Kasumi-1 (cell line): ENCODE measurements at regions not wholly inside any gene's neighbourhood (a gene's known extent, or its start where the extent isn't known, plus 50 kb on each side); places are given as distances from the start of the nearest gene placed in this dataset.

Experiments used
- DNase-seq, 2 experiments: peaks; one replicate each; lab custom pipeline; 2025; lab: John Stamatoyannopoulos, UW

DNA sequence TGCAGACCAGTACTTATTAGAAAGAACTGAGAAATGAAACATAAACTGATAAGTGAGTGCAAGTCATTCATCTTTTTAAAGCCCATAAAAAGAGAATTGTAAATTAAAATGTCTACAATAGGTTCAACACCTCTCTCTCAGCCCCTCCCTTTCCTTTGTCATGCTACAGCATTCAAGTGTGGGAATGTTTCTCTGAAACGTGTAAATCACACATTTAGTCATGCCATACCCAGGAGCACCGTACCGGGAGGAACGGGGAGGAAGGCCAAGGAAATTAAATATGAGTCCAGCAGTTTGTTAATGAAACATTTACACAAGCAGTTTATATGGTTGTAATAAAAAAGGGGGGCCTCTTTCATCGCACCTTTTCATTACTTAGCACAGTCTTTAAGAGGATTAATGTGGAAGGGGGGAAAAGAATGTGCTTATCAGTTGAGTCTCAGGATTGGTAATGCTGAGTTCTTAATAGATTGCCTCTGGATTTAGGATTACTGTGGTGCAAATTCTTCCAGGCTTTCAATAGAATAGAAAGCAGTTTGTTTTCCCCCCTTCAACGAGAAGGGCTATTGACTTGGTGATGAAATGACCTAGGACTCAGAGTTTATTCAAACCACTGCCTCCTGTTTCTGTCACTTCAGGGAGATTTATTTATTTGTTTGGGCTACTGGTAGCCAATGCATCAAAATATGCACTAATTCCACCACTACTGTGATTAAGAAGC lies 176.0 kb upstream of the ZNF608 start:
- no peak for DNase-seq

DNA sequence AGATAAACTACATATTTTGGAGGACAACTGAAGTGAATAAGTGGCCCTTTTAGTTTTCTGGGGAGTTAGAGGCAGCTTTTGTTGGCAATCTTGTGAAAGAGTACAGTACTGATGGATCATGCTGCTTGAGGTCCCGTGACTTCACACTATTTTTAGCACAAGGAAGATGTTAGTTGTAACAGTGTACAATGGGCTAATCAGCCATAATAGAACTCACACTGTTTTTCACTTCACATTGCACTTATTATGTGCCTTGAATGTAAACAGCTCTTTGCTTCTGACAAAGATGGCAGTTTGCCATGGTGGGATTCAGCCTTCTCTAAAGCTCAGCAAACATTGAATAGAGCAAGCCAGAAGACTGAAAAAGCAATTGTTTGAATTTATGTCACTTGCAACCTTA lies 176.7 kb upstream of the ZNF608 start:
- DNase-seq = no peak

DNA sequence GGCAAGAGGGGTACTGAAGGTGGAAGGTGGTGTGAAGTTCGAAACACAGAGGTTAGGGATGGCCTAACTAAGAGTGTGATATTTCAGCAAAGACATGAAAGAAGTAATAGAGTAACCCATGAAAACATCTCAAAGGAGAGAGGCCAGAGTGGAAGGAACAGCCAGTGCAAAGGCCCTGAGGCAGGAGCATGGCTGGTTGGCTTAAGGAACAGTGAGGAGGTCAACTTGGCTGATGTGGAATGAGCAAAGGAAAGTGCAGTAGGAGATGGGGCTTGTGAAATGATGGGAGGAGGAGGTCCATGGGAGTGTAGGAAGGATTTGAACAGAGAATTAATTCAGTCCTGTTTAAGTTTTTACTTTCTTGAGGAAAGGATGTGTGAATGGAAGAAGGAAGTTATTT lies 178.3 kb upstream of the ZNF608 start:
- DNase-seq = no peak

DNA sequence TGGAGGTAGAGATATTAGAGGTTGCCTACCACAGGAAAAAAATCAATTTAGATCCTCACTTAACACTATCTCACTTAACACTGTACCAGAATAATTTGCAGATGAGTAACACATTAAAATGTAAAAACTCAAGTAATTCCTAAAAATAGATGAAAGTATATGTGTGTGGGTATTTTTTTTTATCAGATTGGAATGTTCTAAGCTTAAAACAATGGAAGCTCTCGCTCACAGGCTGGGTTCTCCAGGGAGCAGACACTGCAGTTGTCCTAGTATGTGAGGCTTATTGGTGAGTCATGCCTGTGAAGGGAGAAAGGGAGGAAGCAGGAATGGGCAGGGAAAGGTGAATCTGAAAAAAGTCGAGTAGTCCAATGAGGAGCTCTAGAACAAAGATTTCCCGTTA lies 181.3 kb upstream of the ZNF608 start:
- no peak for DNase-seq

DNA sequence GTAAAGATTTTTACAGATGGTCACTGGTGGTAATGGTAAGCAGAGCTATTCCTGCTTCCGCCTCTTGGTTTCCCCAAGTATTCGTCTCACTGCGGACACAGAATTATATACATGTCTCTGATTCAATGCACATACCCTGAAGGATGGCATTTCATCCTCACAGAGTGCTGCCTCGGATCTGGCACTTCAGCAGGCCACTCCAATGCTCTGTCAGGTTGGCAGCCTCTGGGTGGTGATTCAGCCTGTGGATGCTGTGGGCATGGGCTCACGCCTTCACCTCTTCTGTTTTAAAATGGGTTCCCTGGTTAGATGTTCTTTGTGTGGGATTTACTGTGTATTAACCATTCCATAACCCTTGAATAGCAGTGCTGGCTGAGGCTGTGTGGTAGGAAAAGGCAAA lies 182.6 kb upstream of the ZNF608 start:
- no peak for DNase-seq

DNA sequence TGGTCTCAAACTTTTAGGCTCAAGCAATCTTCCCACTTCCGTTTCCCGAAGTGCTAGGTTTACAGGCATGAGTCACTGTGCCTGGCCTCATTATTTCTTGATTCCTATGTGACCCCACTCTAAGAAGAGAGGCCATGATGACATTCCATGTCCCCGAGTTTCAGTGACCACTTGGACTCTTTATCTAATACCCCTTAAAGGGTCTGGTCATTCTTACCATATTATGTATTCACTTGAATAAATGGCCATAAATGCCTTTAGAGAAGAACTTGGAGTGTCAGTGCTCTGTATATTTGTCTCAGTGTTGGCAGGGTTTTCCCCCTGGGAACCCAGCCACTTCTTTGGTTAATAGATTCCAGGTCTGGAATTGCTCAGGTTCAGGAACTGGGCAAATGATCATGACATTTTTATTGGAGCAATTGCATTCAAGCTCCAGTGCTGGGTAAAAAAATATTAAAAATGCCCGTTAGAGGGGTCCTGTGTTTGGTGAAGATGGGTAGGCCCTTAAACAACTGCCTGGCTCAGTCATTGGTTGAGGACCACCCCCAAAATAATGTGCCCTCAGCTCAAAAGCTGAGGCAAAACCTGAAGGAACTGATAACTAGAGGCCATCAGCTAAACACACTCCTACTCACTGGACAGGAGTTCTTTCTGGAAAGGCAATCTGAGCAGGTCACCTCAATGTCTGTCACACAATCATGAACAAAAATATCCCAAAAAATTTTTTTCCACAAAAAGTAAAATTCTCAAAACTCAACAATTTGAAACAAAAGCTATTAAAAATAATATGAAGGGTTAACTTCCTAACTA lies 186.6 kb upstream of the ZNF608 start:
- no peak for DNase-seq

DNA sequence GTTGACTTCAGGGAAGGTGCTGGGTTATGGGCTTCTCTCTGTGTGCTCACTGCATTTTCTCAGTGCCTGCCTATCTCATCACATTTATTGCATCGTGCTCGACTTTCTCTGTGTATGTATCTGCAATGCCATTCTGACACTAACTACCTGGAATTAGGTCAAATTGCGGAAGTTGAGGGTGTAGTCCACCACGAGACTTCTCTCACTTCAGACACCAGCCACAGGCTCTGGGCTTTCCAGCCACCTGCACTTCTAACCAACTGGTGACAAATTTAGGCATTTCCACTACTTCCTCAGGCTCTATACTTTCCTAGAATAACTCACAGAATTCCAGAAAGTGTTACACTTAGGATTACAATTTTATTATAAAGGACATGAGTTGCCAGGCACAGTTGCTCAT lies 188.6 kb upstream of the ZNF608 start:
- no peak for DNase-seq

DNA sequence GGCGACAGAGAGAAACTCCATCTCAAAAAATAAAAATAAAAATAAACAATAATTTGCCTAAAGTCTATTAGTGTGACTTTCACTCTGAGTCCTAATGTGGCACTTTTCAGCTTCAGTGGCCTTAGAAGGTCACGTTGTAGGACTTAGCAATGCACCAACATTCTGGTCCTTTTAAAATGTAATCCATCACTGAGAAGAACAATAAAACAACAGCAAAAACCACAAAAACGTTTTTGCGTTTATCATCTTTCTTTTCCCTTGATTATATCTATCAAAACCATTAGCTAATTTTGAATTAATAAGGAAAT lies 190.1 kb upstream of the ZNF608 start:
- DNase-seq = no peak

DNA sequence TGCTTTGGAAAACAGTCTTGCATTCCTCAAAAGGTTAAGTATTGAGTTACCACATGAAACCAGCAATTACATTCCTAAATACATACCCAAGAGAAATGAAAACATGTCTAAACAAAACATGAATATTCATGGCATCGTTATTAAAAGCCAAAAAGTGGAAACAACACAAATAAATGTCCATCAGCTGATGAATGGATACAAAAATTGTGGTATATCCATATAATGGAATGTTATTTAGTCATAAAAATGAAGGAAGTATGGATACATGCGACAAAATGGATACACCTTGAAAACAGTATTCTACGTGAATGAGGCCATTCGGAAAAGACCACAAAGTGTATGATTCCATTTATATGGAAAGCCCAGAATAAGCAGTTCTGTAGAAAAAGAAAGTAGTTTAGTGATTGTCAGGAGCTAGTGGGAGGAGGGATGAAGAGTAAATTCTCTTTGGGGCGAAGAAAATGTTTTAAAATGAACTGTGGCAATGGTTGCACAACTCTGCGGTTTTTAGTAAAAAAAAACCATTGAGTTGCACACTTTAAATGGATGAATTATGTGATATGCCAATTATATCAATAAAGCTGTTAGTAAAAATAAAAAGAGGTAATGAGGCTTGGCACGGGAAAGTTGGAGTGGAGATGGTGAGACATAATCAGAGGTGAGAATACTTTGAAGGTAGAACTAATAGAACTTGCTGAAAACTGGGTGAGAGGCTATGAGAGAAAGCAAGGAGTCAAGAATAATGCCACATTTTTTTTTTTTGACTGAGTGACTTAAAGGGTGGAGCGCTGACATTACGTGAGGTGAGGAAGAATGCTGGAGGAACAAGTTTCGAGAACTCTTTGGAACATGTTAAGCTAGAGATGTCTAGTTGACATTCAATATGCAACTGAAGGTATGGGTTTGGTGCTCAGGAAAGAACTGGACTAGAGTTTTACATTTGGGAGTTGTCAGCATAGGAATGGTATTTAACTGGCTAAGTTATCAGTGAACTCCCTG lies 194.9 kb upstream of the ZNF608 start:
- no peak for DNase-seq

DNA sequence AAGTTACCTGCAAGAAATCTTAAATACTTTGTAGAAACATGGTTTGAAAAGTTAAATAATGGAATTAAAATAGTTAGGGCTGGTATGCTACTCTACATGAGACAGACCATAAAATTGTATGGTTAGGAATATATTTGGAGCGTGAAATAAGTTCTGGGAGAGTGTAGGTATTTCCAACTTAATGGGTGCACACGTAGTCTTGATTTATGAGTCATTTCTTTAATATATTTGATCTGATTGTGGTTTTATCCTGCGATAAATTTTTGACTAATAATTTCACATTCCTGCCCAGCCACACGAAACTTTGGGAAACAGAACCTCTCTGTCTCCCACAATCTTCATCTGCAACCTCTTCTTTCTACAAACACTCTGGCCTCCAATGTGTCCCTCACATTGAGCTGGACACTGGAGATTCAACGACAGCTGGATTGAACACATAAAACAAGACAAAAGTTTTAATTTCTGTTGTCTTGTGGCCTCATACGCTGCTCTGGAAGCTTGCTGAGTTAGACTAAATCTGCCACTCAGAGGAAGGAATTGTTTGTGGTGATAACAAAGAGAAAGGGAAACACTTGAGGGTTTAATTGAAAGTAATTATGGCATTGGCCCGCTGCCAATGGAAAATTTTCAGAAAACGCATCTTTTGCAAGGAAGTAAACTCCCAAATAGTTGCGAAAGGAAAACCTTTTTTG lies 201.8 kb upstream of the ZNF608 start:
- peak in 1 of 2 experiments; percentile 30 for DNase-seq

DNA sequence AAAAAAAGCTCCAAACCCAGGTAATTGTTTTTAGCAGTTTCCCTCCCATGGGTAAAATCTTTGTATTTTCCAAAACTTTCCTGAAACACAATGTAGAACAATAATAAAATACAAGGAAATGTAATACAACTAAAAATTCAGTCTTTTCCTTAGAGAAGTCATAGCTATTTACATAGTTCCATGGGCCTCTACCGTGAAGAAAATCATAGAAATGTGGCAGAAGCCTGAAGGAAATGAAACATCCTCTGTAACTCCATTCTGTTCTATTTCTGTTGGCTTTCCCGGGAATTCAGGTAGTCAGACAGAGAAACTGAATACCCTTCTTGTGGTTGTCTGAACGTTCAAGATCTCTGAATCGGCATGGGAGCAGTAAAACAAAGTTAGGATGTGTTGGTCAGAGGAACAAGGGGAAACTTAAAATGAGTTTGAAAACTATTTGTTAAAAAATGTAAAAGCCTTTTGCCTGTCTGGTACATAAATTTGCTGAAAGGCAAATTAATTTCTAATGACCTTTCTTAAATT lies 202.4 kb upstream of the ZNF608 start:
- DNase-seq = no peak

DNA sequence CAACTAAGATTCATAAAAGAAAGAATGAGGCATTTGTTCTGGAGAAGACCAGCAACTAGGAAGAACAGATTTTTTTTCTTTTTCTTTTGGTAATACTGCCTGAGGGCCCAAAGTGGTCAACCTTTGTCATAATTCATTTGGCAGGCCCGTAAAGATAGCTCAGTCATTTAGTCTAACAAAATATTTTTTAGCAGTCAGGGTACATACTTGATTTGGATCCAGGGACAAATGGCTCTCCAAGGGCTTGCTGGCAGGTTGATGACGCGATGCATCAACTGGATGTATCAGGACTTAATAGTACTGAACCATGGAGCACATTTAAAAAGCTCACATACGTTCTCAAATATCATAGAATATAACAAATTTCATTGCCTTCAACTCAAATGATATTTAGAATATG lies 203.4 kb upstream of the ZNF608 start:
- DNase-seq = no peak

DNA sequence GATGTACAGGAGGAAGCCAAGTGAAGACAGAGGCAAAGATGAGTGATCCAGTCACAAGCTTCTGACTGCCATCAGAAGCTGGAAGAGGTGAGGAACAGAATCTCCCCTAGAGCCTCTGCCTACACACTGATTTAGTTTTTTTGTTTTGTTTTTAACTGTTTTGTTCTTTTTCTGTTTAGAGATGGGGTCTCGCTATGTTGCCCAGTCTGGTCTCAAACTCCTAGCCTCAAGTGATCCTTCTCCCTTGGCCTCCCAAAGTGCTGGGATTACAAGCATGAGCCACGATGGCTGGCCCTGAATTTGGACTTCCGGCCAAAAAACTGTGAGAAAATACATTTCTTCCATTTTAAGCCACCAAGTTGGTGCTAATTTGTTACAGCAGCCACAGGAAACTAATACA lies 204.7 kb upstream of the ZNF608 start:
- no peak for DNase-seq

DNA sequence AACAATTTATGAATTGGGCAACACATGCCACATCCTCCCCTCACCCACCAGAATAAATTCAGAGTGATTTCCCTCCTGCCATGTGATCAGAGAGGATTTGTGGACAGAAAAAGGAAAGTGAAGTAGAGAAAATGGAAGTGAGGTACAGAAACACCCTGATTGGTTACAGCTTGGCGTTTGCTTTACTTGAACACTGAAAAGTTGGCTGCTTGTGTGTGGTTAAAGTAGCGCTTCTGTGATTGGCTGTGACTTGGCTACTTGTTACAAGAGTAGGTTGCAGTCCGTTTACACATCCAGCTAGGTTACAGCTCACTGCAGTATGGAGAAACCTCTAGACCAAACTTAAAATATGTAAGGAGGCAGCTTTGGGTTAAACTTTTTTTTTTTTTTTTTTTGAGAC lies 205.2 kb upstream of the ZNF608 start:
- DNase-seq = no peak

DNA sequence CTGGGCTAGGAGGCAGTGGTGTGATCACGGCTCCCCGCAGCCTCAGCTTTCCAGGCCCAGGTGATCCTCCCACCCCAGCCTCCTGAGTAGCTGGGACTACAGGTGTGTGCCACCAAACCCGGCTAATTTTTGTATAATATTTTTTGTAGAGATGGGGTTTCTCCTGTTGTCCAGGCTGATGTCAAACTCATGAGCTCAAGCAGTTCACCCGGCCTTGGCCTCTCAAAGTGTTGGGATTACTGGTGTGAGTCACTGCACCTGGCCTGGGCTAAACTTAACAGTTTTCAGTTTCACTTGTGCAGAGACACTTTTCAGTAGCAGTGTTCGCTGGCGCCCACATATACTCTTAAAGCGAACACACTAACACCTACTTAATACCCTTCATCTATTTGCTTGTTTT lies 205.6 kb upstream of the ZNF608 start:
- DNase-seq = no peak

DNA sequence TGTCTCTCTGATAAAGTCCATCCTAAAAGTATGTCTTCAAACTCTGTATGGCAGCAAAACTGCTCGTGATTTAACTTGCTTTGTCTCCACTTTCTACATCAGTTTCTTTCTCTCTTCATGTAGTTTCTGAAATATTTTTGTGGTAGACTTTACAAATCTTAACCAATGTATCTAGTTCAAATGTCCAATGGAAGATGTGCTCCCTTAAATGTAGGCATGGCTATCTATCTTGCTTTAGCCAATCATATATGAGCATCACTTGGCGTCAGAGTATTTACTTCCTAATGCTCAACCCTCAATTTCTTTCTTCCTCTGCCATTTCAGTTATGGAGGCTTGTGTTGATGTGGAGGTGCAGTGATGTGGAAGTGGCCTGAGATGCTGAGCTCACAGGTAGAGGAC lies 206.1 kb upstream of the ZNF608 start:
- no peak for DNase-seq

DNA sequence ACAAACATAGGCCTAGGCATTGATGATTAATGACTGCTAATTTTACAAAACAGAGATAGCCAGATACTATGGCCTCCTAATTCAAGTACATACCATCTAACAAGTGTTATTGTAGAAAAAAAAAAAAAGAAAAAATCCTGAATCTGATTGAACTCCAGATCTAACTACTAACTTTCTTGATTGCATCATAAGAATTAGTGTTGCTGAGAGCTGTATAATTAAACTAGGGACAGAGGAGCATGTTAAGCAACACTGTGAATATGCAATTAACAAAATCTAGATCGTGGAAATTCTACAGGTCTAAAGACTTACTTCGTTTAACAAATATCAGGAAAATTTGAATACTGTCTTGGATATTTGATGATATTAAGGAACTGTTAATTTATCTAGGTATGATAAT lies 208.3 kb upstream of the ZNF608 start:
- DNase-seq = no peak

DNA sequence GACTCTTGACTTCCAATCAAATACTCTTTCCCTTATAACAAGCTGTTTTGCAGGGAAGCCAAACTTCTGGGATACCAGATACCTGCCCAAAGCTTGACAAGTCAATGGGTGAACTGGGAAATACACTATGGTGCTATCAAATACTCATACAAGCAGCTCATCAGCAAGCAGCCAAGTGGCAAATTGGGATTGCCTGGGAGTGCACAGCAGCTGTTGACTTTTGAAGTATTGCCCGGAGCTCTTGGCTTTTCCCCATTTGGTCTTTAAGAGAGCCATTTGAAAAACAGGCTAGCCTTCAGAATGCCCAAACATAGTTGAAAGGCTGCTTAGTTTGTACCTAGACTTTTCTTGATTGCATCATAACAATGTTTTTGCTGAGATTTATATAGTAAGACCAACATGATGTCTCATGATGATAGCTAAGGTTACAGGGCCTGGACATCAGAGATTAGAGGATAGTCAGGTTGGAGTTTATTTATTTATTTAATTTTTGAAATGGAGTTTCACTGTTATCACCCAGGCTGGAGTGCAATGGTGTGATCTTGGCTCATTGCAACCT lies 210.1 kb upstream of the ZNF608 start:
- no peak for DNase-seq

DNA sequence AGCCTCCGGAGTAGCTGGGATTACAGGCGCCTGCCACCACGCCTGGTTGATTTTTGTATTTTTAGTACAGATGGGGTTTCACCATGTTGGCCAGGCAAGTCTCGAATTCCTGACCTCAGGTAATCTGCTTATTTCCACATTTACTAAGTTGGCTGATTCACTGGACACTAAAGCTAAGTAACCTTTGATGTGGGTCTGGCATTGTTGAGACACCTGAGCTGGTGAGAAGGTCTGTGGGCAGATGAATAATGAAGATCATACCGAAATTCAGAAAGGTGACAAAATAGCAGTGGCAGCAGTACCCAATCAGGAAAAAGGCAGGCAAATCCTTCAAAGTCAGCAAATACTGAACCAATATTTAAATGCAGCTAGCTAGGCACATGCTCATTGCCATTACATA lies 210.6 kb upstream of the ZNF608 start:
- DNase-seq = no peak

DNA sequence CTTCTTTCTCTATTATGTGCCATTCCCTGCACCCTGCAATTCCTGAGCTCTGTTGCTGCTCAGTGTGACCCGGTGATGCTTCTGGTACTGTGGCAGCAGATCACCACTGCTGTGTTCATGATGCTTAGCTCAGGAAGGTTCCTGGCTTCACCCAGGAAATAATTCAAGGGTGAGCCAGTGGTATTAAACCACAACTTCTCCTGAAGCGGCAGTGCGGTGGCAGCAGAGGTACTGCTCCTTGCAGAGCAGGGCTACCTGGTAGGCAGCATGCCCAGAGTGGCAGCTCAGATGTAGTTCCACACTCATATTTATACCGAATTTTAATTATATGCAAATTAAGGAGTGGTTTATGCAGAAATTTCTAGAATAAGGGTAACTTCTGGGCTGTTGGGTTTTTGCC lies 213.8 kb upstream of the ZNF608 start:
- DNase-seq = no peak

DNA sequence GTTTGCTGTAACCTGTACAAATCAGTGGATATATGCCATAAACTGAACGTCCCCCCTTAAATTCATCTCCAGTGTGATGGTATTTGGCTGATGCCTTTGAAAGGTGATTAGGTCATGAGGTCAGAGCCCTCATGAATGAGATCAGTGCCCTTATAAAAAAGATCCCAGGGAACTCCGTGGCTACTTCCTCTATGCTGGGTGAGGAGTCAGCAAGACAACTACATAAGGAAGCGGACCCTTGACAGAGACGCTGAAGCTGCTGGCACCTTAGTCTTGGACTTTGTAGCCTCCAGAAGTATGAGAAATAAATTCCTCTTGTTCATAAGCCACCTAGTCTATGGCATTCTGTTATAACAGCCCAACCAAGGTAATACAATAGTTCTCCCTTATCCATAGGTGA lies 215.1 kb upstream of the ZNF608 start:
- no peak for DNase-seq

DNA sequence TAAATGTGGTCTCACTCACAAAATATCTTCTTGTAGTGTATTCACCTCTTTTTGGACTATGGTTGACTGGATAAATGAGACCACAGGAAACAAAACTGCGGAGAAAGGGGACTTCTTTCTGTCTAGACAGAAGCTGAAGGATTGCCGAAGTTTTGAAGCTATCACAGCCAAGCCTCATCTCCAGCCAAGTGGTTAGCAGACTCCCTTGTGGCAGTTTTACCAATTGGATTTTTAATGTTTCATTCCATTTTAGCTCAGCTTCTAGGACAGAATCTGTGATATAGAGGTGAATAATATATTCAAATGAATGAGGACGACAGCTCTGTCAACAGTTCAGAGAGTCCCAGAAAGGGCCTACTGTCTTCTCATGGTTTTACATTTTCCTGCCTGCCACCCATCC lies 215.7 kb upstream of the ZNF608 start:
- no peak for DNase-seq
